ENCODE measurements at regions not wholly inside any gene's neighbourhood (a gene's known extent, or its start where the extent isn't known, plus 50 kb on each side); places are given as distances from the start of the nearest gene placed in this dataset.

DNA sequence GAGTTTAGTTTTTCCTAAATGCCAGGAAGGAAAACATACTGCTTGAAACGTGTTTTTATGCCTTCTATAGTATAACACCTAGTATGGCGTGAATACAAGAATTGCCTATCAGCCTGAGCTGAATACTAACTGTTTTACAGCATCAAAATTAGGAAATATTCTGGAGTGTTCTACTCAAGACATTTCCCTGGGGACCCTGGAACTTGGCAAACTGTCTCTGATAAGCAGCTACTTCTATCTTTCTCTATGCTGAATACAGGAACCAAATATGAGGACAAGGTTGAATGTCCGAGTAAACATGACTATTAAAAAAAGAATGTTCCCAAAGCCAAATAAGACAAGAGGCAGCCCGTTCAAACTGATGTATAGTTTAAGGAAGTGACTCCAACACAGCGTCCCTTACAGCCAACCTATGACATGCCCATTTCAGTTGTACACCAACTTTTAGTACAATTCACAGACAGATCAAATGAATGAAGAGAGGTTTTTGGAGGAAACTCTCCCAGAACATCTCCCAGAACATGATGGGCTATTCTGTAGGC lies 951.3 kb upstream of the ACVR2A start:
- TF ChIP-seq, protein P1, sequence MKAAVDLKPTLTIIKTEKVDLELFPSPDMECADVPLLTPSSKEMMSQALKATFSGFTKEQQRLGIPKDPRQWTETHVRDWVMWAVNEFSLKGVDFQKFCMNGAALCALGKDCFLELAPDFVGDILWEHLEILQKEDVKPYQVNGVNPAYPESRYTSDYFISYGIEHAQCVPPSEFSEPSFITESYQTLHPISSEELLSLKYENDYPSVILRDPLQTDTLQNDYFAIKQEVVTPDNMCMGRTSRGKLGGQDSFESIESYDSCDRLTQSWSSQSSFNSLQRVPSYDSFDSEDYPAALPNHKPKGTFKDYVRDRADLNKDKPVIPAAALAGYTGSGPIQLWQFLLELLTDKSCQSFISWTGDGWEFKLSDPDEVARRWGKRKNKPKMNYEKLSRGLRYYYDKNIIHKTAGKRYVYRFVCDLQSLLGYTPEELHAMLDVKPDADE (IDR thresholded peaks at IDR 0.05): no peak
- TF ChIP-seq, protein P2, sequence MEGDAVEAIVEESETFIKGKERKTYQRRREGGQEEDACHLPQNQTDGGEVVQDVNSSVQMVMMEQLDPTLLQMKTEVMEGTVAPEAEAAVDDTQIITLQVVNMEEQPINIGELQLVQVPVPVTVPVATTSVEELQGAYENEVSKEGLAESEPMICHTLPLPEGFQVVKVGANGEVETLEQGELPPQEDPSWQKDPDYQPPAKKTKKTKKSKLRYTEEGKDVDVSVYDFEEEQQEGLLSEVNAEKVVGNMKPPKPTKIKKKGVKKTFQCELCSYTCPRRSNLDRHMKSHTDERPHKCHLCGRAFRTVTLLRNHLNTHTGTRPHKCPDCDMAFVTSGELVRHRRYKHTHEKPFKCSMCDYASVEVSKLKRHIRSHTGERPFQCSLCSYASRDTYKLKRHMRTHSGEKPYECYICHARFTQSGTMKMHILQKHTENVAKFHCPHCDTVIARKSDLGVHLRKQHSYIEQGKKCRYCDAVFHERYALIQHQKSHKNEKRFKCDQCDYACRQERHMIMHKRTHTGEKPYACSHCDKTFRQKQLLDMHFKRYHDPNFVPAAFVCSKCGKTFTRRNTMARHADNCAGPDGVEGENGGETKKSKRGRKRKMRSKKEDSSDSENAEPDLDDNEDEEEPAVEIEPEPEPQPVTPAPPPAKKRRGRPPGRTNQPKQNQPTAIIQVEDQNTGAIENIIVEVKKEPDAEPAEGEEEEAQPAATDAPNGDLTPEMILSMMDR (conservative IDR thresholded peaks at IDR 0.05; ENCODE audit: low read depth in 2 of 2): no peak
- TF ChIP-seq JUNB (IDR thresholded peaks at IDR 0.05; ENCODE audit: unreplicated experiment) (no peak), CREB1 (CRISPR knock-in tag; IDR thresholded peaks at IDR 0.05; ENCODE audit: low read depth) (no peak), ZNF114 (CRISPR knock-in tag; IDR thresholded peaks at IDR 0.05) (no peak), POLR2AphosphoS5 (IDR thresholded peaks at IDR 0.05; ENCODE audit: low read depth) (no peak), NANOG (IDR thresholded peaks at IDR 0.05; ENCODE audit: borderline replicate concordance) (no peak), ZNF331 (CRISPR knock-in tag; IDR thresholded peaks at IDR 0.05; ENCODE audit: low read depth) (no peak), EZH2 (IDR thresholded peaks at IDR 0.05; ENCODE audit: low read depth, unreplicated experiment) (no peak)
- TF ChIP-seq, protein P3, sequence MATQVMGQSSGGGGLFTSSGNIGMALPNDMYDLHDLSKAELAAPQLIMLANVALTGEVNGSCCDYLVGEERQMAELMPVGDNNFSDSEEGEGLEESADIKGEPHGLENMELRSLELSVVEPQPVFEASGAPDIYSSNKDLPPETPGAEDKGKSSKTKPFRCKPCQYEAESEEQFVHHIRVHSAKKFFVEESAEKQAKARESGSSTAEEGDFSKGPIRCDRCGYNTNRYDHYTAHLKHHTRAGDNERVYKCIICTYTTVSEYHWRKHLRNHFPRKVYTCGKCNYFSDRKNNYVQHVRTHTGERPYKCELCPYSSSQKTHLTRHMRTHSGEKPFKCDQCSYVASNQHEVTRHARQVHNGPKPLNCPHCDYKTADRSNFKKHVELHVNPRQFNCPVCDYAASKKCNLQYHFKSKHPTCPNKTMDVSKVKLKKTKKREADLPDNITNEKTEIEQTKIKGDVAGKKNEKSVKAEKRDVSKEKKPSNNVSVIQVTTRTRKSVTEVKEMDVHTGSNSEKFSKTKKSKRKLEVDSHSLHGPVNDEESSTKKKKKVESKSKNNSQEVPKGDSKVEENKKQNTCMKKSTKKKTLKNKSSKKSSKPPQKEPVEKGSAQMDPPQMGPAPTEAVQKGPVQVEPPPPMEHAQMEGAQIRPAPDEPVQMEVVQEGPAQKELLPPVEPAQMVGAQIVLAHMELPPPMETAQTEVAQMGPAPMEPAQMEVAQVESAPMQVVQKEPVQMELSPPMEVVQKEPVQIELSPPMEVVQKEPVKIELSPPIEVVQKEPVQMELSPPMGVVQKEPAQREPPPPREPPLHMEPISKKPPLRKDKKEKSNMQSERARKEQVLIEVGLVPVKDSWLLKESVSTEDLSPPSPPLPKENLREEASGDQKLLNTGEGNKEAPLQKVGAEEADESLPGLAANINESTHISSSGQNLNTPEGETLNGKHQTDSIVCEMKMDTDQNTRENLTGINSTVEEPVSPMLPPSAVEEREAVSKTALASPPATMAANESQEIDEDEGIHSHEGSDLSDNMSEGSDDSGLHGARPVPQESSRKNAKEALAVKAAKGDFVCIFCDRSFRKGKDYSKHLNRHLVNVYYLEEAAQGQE (IDR thresholded peaks at IDR 0.05; ENCODE audit: unreplicated experiment): no peak
- Histone ChIP-seq H3K4me2 (no peak overlapping the region), H4K20me1 (replicated peaks; ENCODE audit: insufficient read depth) (no peaks in the 10 kb centered on the region), H3K27ac (ENCODE audit: low read depth) (no peak overlapping the region), H3F3A (replicated peaks; ENCODE audit: low read depth) (no peaks in the 10 kb centered on the region), H3K4me3 (no peak overlapping the region), H3K36me3 (ENCODE audit: insufficient read depth) (no peaks in the 10 kb centered on the region), H3K9me2 (ENCODE audit: insufficient read depth) (no peaks in the 10 kb centered on the region), H3K4me1 (ENCODE audit: insufficient read depth) (no peaks in the 10 kb centered on the region), H3K79me2 (replicated peaks; ENCODE audit: insufficient read depth) (no peaks in the 10 kb centered on the region), H2AFZ (no peak overlapping the region), H3K27me3 (ENCODE audit: insufficient read depth) (no peaks in the 10 kb centered on the region)
- Mint-ChIP-seq H3K27ac (no peak overlapping the region), H3K4me1 (no peaks in the 10 kb centered on the region; the same call in 2 of the 3 replicates), H3K4me3 (no peak overlapping the region), H3K9me3 (no peaks in the 10 kb centered on the region), H3K27me3 (ENCODE audit: insufficient read depth, low read depth, poor library complexity) (no peaks in the 10 kb centered on the region), H3K36me3 (ENCODE audit: low read depth) (no peaks in the 10 kb centered on the region)
- no peak for DNase-seq (ENCODE audit: low spot score)
- no peak for ATAC-seq

Data from GM23338 (cell line).